ENCODE measurements at regions not wholly inside any gene's neighbourhood (a gene's known extent, or its start where the extent isn't known, plus 50 kb on each side); places are given as distances from the start of the nearest gene placed in this dataset.

GRCh38 chr4:177841258-177841657 lies 399.0 kb upstream of the AGA start:
- no peak overlapping the region for H4K91ac ChIP-seq (ENCODE audit: insufficient read depth, low read depth, low read length)
- no peak overlapping the region for H2BK20ac ChIP-seq (ENCODE audit: low read depth, low read length)
- H3K4ac ChIP-seq (ENCODE audit: low read depth, low read length), result no peak overlapping the region
- BruUV-seq (replicated peaks), result no TSS peak
- H4K5ac ChIP-seq (ENCODE audit: low read depth, low read length), result no peak overlapping the region
- H2AK5ac ChIP-seq (ENCODE audit: low read depth, low read length), result no peak overlapping the region
- H3K9me3 ChIP-seq (ENCODE audit: control insufficient read depth, insufficient read depth, low read length), result no peaks in the 10 kb centered on the region
- H2BK120ac ChIP-seq (ENCODE audit: low read depth, low read length), result no peak overlapping the region
- no peak overlapping the region for H2BK15ac ChIP-seq (ENCODE audit: low read depth, low read length)
- CTCF ChIA-PET, result interaction anchor here (0.6 to 0.7 kb wide), 2 partner anchors 9 to 100 kb away, joined by 3 read pairs; no protein-coding TSS in a partner anchor
- no peak overlapping the region for H3K9ac ChIP-seq (ENCODE audit: low read depth, low read length)
- H3K9me1 ChIP-seq (ENCODE audit: insufficient read depth, low read length), result no peaks in the 10 kb centered on the region
- H3K27ac ChIP-seq (ENCODE audit: insufficient read depth, low read length), result no peak overlapping the region
- intact Hi-C loops (cut with micrococcal nuclease) (no loop called here), dilution Hi-C loops (cut with HindIII; ENCODE audit: low sequenced_read_pairs, unreplicated experiment) (no loop called here), in situ Hi-C loops (cut with MboI; ENCODE audit: low sequenced_read_pairs) (no loop called here)
- no peaks in the 10 kb centered on the region for H4K20me1 ChIP-seq (ENCODE audit: insufficient read depth, low read length)
- H3K36me3 ChIP-seq (ENCODE audit: control insufficient read depth, insufficient read depth, low read length), result no peaks in the 10 kb centered on the region
- H3K4me2 ChIP-seq (ENCODE audit: low read depth, low read length), result no peak overlapping the region
- ATAC-seq (ENCODE audit: low read depth), result no peak
- WGBS, 2 experiments (ENCODE audit: extremely low coverage in 2 of 2, insufficient read length in 1 of 2), result no CpG with 5 or more reads among the region's 1 CpG
- no peaks in the 10 kb centered on the region for H3K4me1 ChIP-seq (ENCODE audit: control insufficient read depth, insufficient read depth, low read length)
- no peak overlapping the region for H3K14ac ChIP-seq (replicated peaks; ENCODE audit: low read depth, low read length)
- DNase-seq, result no peak
- no peak overlapping the region for H3K18ac ChIP-seq (ENCODE audit: low read depth, low read length)
- H3K27me3 ChIP-seq (ENCODE audit: control insufficient read depth, insufficient read depth, low read length), result no peaks in the 10 kb centered on the region
- H2AFZ ChIP-seq (replicated peaks; ENCODE audit: low read length, poor library complexity), result no peak overlapping the region
- H2BK5ac ChIP-seq (ENCODE audit: low read depth, low read length, poor library complexity, severe bottlenecking), result no peak overlapping the region
- no peak overlapping the region for H3K23ac ChIP-seq (ENCODE audit: low read depth, low read length)
- H3K79me1 ChIP-seq (ENCODE audit: low read depth in 1 of 2, low read length in 2 of 2), result no peaks in the 10 kb centered on the region
- no peak overlapping the region for H3K56ac ChIP-seq (ENCODE audit: extremely low read depth, insufficient read depth, low read length)
- no peak overlapping the region for H3K4me3 ChIP-seq (ENCODE audit: insufficient read depth, low read depth, low read length)
- no peak overlapping the region for H4K8ac ChIP-seq (ENCODE audit: low read depth in 2 of 2, low read length in 2 of 2)
- H2AK9ac ChIP-seq (replicated peaks; ENCODE audit: low read depth, low read length, poor library complexity), result no peak overlapping the region
- TF ChIP-seq MAZ (IDR thresholded peaks at IDR 0.05; ENCODE audit: borderline replicate concordance, low read depth, low read length) (no peak), CEBPB (IDR thresholded peaks at IDR 0.05; ENCODE audit: low read depth, low read length) (no peak), RFX5 (IDR thresholded peaks at IDR 0.05; ENCODE audit: low read depth, low read length) (no peak), USF2 (IDR thresholded peaks at IDR 0.05; ENCODE audit: low read depth, low read length) (no peak), POLR2A (IDR thresholded peaks at IDR 0.05; ENCODE audit: low read depth, low read length) (no peak), SMC3 (IDR thresholded peaks at IDR 0.05; ENCODE audit: low read depth, low read length) (no peak), ELK1 (IDR thresholded peaks at IDR 0.05; ENCODE audit: borderline replicate concordance, low read depth, low read length) (no peak), BHLHE40 (IDR thresholded peaks at IDR 0.05; ENCODE audit: low read depth, low read length) (no peak), MAFK (IDR thresholded peaks at IDR 0.05; ENCODE audit: low read depth, low read length) (no peak), CHD1 (IDR thresholded peaks at IDR 0.05; ENCODE audit: low read depth, low read length) (no peak), RCOR1 (IDR thresholded peaks at IDR 0.05; ENCODE audit: insufficient replicate concordance, low read length) (no peak), RAD21 (IDR thresholded peaks at IDR 0.05; ENCODE audit: low read length) (no peak), FOS (IDR thresholded peaks at IDR 0.05; ENCODE audit: low read depth, low read length) (no peak), MXI1 (IDR thresholded peaks at IDR 0.05; ENCODE audit: borderline replicate concordance, low read depth, low read length) (no peak), NFE2L2 (IDR thresholded peaks at IDR 0.05; ENCODE audit: low read depth, low read length) (no peak)
- TF ChIP-seq, protein P1, sequence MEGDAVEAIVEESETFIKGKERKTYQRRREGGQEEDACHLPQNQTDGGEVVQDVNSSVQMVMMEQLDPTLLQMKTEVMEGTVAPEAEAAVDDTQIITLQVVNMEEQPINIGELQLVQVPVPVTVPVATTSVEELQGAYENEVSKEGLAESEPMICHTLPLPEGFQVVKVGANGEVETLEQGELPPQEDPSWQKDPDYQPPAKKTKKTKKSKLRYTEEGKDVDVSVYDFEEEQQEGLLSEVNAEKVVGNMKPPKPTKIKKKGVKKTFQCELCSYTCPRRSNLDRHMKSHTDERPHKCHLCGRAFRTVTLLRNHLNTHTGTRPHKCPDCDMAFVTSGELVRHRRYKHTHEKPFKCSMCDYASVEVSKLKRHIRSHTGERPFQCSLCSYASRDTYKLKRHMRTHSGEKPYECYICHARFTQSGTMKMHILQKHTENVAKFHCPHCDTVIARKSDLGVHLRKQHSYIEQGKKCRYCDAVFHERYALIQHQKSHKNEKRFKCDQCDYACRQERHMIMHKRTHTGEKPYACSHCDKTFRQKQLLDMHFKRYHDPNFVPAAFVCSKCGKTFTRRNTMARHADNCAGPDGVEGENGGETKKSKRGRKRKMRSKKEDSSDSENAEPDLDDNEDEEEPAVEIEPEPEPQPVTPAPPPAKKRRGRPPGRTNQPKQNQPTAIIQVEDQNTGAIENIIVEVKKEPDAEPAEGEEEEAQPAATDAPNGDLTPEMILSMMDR (conservative IDR thresholded peaks at IDR 0.05; ENCODE audit: low read depth, low read length), result no peak
- POLR2A ChIA-PET (ENCODE audit: unreplicated experiment), result no interaction called here

All from IMR-90 (cell line).